ENCODE measurements at regions not wholly inside any gene's neighbourhood (a gene's known extent, or its start where the extent isn't known, plus 50 kb on each side); places are given as distances from the start of the nearest gene placed in this dataset.

- Histone ChIP-seq H3K4me2 (replicated peaks; ENCODE audit: extremely low read depth, low read length, poor library complexity, severe bottlenecking) (no peak overlapping the region), H2AFZ (ENCODE audit: insufficient read depth, low read depth, low read length, poor library complexity, severe bottlenecking) (no peak overlapping the region), H4K20me1 (ENCODE audit: insufficient read depth, low read length) (no peaks in the 10 kb centered on the region), H3K9me3 (replicated peaks in 1 of 2; ENCODE audit: control insufficient read depth in 1 of 2, insufficient read depth in 1 of 2, low read length in 2 of 2) (no peaks in the 10 kb centered on the region), H3K36me3 (replicated peaks in 1 of 2; ENCODE audit: control insufficient read depth in 1 of 2, insufficient read depth in 2 of 2, low read length in 2 of 2) (no peaks in the 10 kb centered on the region), H3K27ac (ENCODE audit: low read depth in 1 of 2, low read length in 2 of 2) (no peak overlapping the region), H3K9ac (ENCODE audit: insufficient read depth, low read length, poor library complexity, severe bottlenecking) (no peak overlapping the region), H3K27me3 (ENCODE audit: control insufficient read depth in 2 of 2, insufficient read depth in 2 of 2, low read length in 2 of 2) (peaks cover 0 to 3% of the 10 kb centered on the region in 2 donors), H3K4me3 (replicated peaks in 1 of 3; ENCODE audit: low read depth in 2 of 3, low read length in 3 of 3) (no peak overlapping the region), H3K79me2 (ENCODE audit: insufficient read depth, low read length) (no peaks in the 10 kb centered on the region), H3K4me1 (ENCODE audit: control insufficient read depth in 1 of 2, insufficient read depth in 2 of 2, low read length in 2 of 2) (no peaks in the 10 kb centered on the region)
- H3K9me3 Mint-ChIP-seq, result no peaks in the 10 kb centered on the region
- H3K4me1 Mint-ChIP-seq, result peaks cover 1% of the 10 kb centered on the region
- H3K27ac Mint-ChIP-seq, result no peak overlapping the region
- H3K36me3 Mint-ChIP-seq, result no peaks in the 10 kb centered on the region
- intact Hi-C loops (cut with micrococcal nuclease), result no loop called here
- no peak for TF ChIP-seq CTCF (IDR thresholded peaks at IDR 0.05)
- peaks cover 5 to 9% (median 5%) of the 10 kb centered on the region in 3 donors for H3K27me3 Mint-ChIP-seq (ENCODE audit: low read depth in 3 of 3)
- DNase-seq, result no peak
- WGBS (ENCODE audit: insufficient coverage), result 94% methylated on average over 3 of the region's 4 CpGs
- no peak overlapping the region for H3K4me3 Mint-ChIP-seq
Observed at GRCh38 chr2:207219081-207219630, 53.4 kb upstream of the KLF7 start.

GRCh38 chr2:207219676-207220501 is 54.1 kb upstream of the KLF7 start:
- no peak overlapping the region for H3K4me3 ChIP-seq (replicated peaks in 1 of 3; ENCODE audit: low read depth in 2 of 3, low read length in 3 of 3)
- H2AFZ ChIP-seq (ENCODE audit: insufficient read depth, low read depth, low read length, poor library complexity, severe bottlenecking), result no peak overlapping the region
- Mint-ChIP-seq H3K4me3 (no peak overlapping the region), H3K27ac (no peak overlapping the region), H3K9me3 (peaks cover 0 to 2% (median 0%) of the 10 kb centered on the region in 7 donors), H3K4me1 (peaks cover 9% of the 10 kb centered on the region), H3K27me3 (ENCODE audit: low read depth in 3 of 3) (peaks cover 5 to 9% (median 5%) of the 10 kb centered on the region in 3 donors), H3K36me3 (no peaks in the 10 kb centered on the region)
- H4K20me1 ChIP-seq (ENCODE audit: insufficient read depth, low read length), result no peaks in the 10 kb centered on the region
- TF ChIP-seq CTCF (IDR thresholded peaks at IDR 0.05), result no peak
- no peak overlapping the region for H3K27ac ChIP-seq (ENCODE audit: low read depth in 1 of 2, low read length in 2 of 2)
- 100% methylated on average over 6 of the region's 10 CpGs for WGBS (ENCODE audit: insufficient coverage)
- H3K36me3 ChIP-seq (replicated peaks in 1 of 2; ENCODE audit: control insufficient read depth in 1 of 2, insufficient read depth in 2 of 2, low read length in 2 of 2), result no peaks in the 10 kb centered on the region
- no peaks in the 10 kb centered on the region for H3K79me2 ChIP-seq (ENCODE audit: insufficient read depth, low read length)
- H3K4me1 ChIP-seq (ENCODE audit: control insufficient read depth in 1 of 2, insufficient read depth in 2 of 2, low read length in 2 of 2), result peaks cover 6% of the 10 kb centered on the region in 2 donors
- H3K27me3 ChIP-seq (ENCODE audit: control insufficient read depth in 2 of 2, insufficient read depth in 2 of 2, low read length in 2 of 2), result peaks cover 0 to 3% of the 10 kb centered on the region in 2 donors
- no peak overlapping the region for H3K9ac ChIP-seq (ENCODE audit: insufficient read depth, low read length, poor library complexity, severe bottlenecking)
- intact Hi-C loops (cut with micrococcal nuclease), result loop anchor here in 1 of 2 donors (10.0 kb wide), 1 partner anchor 55 kb away; no protein-coding TSS in a partner anchor
- H3K9me3 ChIP-seq (replicated peaks in 1 of 2; ENCODE audit: control insufficient read depth in 1 of 2, insufficient read depth in 1 of 2, low read length in 2 of 2), result no peaks in the 10 kb centered on the region
- no peak overlapping the region for H3K4me2 ChIP-seq (replicated peaks; ENCODE audit: extremely low read depth, low read length, poor library complexity, severe bottlenecking)
- DNase-seq, result no peak
